ENCODE measurements at regions not wholly inside any gene's neighbourhood (a gene's known extent, or its start where the extent isn't known, plus 50 kb on each side); places are given as distances from the start of the nearest gene placed in this dataset.

GRCh38 chr20:6525447-6526303 is 241.8 kb upstream of the BMP2 start:
- no peak overlapping the region for H3K4me3 ChIP-seq (ENCODE audit: low read depth, low read length)
- TF ChIP-seq CTCF (IDR thresholded peaks at IDR 0.05; ENCODE audit: control insufficient read depth, extremely low read depth, insufficient read depth) = no peak
- no peak for DNase-seq (ENCODE audit: low read depth)

GRCh38 chr20:6524305-6524704 is 243.2 kb upstream of the BMP2 start:
- TF ChIP-seq CTCF (IDR thresholded peaks at IDR 0.05; ENCODE audit: control insufficient read depth, extremely low read depth, insufficient read depth) = no peak
- H3K4me3 ChIP-seq (ENCODE audit: low read depth, low read length) = no peak overlapping the region
- DNase-seq (ENCODE audit: low read depth) = no peak

- TF ChIP-seq CTCF (IDR thresholded peaks at IDR 0.05; ENCODE audit: control insufficient read depth, extremely low read depth, insufficient read depth) = no peak
- H3K4me3 ChIP-seq (ENCODE audit: low read depth, low read length) = no peak overlapping the region
- no peak for DNase-seq (ENCODE audit: low read depth)
Measured at GRCh38 chr20:6519556-6519955, 247.9 kb upstream of the BMP2 start.

- no peak for DNase-seq (ENCODE audit: low read depth)
- no peak overlapping the region for H3K4me3 ChIP-seq (ENCODE audit: low read depth, low read length)
- TF ChIP-seq CTCF (IDR thresholded peaks at IDR 0.05; ENCODE audit: control insufficient read depth, extremely low read depth, insufficient read depth) = no peak
Measured at GRCh38 chr20:6515261-6515660, 252.2 kb upstream of the BMP2 start.

GRCh38 chr20:6513599-6513998 is 253.9 kb upstream of the BMP2 start:
- DNase-seq (ENCODE audit: low read depth) = no peak
- no peak for TF ChIP-seq CTCF (IDR thresholded peaks at IDR 0.05; ENCODE audit: control insufficient read depth, extremely low read depth, insufficient read depth)
- no peak overlapping the region for H3K4me3 ChIP-seq (ENCODE audit: low read depth, low read length)

GRCh38 chr20:6509374-6509773 is 258.1 kb upstream of the BMP2 start:
- no peak overlapping the region for H3K4me3 ChIP-seq (ENCODE audit: low read depth, low read length)
- no peak for DNase-seq (ENCODE audit: low read depth)
- no peak for TF ChIP-seq CTCF (IDR thresholded peaks at IDR 0.05; ENCODE audit: control insufficient read depth, extremely low read depth, insufficient read depth)

GRCh38 chr20:6506906-6507305 is 260.6 kb upstream of the BMP2 start:
- TF ChIP-seq CTCF (IDR thresholded peaks at IDR 0.05; ENCODE audit: control insufficient read depth, extremely low read depth, insufficient read depth) = no peak
- H3K4me3 ChIP-seq (ENCODE audit: low read depth, low read length) = no peak overlapping the region
- no peak for DNase-seq (ENCODE audit: low read depth)

Measured in LNCaP clone FGC (cell line).